H1 (cell line): ENCODE measurements at regions not wholly inside any gene's neighbourhood (a gene's known extent, or its start where the extent isn't known, plus 50 kb on each side); places are given as distances from the start of the nearest gene placed in this dataset.

Experiments used
- HDAC2 ChIP-seq, 2 experiments: fragments of 300-600 bp in 1 of 2; sonication (generic) in 1 of 2; IDR thresholded peaks; 2 replicates each; pipeline ENCODE4 v1.6.1; 2011 to 2012; ENCODE audit warnings: low read depth in 2 of 2, low read length in 2 of 2, mild to moderate bottlenecking in 2 of 2, moderate library complexity in 2 of 2, borderline replicate concordance in 1 of 2, inconsistent platforms in 1 of 2
- POLR2AphosphoS5 ChIP-seq: IDR thresholded peaks from 2 replicates; pipeline ENCODE4 v1.6.1; 2011; ENCODE audit warnings: low read depth, low read length
- USF2 ChIP-seq: IDR thresholded peaks from 2 replicates; pipeline ENCODE4 v1.6.1; 2011; ENCODE audit warnings: low read length, improper control_type of control experiment

DNA sequence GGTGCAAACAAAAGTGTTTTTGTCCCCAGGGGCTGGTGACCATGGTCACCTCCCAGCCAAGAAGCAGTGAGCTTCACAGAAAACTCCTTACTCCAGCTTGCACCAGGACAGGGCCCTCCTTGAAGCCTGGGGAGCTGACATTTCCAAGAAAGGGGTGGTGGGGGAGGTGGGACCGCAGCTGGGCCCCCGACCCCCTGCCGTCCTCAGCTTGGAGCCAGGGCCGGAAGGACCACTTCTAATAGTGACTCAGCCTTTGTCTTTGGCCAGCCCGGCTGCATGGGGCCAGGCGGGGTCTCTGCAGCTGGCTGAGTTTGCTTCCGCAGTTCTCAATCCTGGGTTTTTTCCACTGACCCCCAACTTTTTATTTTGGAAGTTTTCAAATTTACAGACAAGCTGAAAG, 136.5 kb upstream of the POU3F1 start:
- TF ChIP-seq HDAC2 (IDR thresholded peaks at IDR 0.05; ENCODE audit: borderline replicate concordance in 1 of 2, low read depth in 2 of 2, low read length in 2 of 2) (no peak), POLR2AphosphoS5 (no peak), USF2 (no peak)
